Loucy (cell line): ENCODE measurements at regions not wholly inside any gene's neighbourhood (a gene's known extent, or its start where the extent isn't known, plus 50 kb on each side); places are given as distances from the start of the nearest gene placed in this dataset.

Experiments used
- H2AFZ ChIP-seq: fragments of 200-600 bp; sonication (generic); 2 replicates; pipeline ENCODE4 v1.6.0; 2016; ENCODE audit warnings: antibody characterized with exemption, mild to moderate bottlenecking, low read length, moderate library complexity
- H3F3A ChIP-seq: fragments of 200-600 bp; 2 replicates; pipeline ENCODE4 v1.6.0; 2016; ENCODE audit warnings: antibody characterized with exemption, low read depth, mild to moderate bottlenecking
- H3K27me3 ChIP-seq: fragments of 200-600 bp; sonication (generic); 2 replicates; pipeline ENCODE4 v1.6.1; 2014; ENCODE audit warnings: low read length, mild to moderate bottlenecking; ENCODE audit not compliant: insufficient read depth, poor library complexity, severe bottlenecking
- H3K36me3 ChIP-seq: fragments of 200-600 bp; sonication (generic); 2 replicates; pipeline ENCODE4 v1.6.1; 2016; ENCODE audit warnings: low read length; ENCODE audit not compliant: insufficient read depth
- H3K4me1 ChIP-seq: fragments of 200-600 bp; sonication (generic); 2 replicates; pipeline ENCODE4 v1.5.1; 2014; ENCODE audit warnings: low read length, mild to moderate bottlenecking; ENCODE audit not compliant: insufficient read depth, poor library complexity, severe bottlenecking
- H3K4me2 ChIP-seq: fragments of 200-600 bp; sonication (generic); 2 replicates; pipeline ENCODE4 v1.6.0; 2014; ENCODE audit warnings: antibody characterized with exemption, low read length, low read depth, mild to moderate bottlenecking; ENCODE audit not compliant: poor library complexity, severe bottlenecking
- H3K4me3 ChIP-seq: fragments of 200-600 bp; sonication (generic); 2 replicates; pipeline ENCODE4 v1.5.1; 2014; ENCODE audit warnings: low read length, mild to moderate bottlenecking, mixed read lengths; ENCODE audit not compliant: poor library complexity, severe bottlenecking
- H3K79me2 ChIP-seq: fragments of 200-600 bp; sonication (generic); 2 replicates; pipeline ENCODE4 v1.6.1; 2014; ENCODE audit warnings: low read length; ENCODE audit not compliant: insufficient read depth
- H3K9ac ChIP-seq: fragments of 200-600 bp; sonication (generic); 2 replicates; pipeline ENCODE4 v1.6.0; 2014; ENCODE audit warnings: mild to moderate bottlenecking, low read depth, low read length, moderate library complexity; ENCODE audit not compliant: poor library complexity, severe bottlenecking
- H3K9me2 ChIP-seq: fragments of 200-600 bp; sonication (generic); replicated peaks from 2 replicates; pipeline ENCODE4 v1.6.1; 2016; ENCODE audit warnings: low read depth, low read length, mixed read lengths
- H3K9me3 ChIP-seq: fragments of 200-600 bp; sonication (generic); 2 replicates; pipeline ENCODE4 v1.6.1; 2014; ENCODE audit warnings: mild to moderate bottlenecking, antibody characterized with exemption, low read length, low read depth; ENCODE audit not compliant: insufficient read depth
- H4K20me1 ChIP-seq: fragments of 200-600 bp; sonication (generic); 2 replicates; pipeline ENCODE4 v1.6.0; 2014; ENCODE audit warnings: antibody characterized with exemption, low read length, mild to moderate bottlenecking; ENCODE audit not compliant: insufficient read depth, poor library complexity, severe bottlenecking
- EZH2phosphoT487 ChIP-seq: fragments of 200-600 bp; IDR thresholded peaks from 2 replicates; pipeline ENCODE4 v1.6.1; 2018; ENCODE audit warnings: antibody characterized with exemption, mild to moderate bottlenecking, moderate library complexity, borderline replicate concordance
- TF ChIP-seq, protein P1 (sequence below): fragments of 200-600 bp; sonication (generic); conservative IDR thresholded peaks from 2 replicates; pipeline ENCODE4 v1.5.1; 2014; ENCODE audit warnings: mild to moderate bottlenecking, antibody characterized with exemption, low read length

DNA sequence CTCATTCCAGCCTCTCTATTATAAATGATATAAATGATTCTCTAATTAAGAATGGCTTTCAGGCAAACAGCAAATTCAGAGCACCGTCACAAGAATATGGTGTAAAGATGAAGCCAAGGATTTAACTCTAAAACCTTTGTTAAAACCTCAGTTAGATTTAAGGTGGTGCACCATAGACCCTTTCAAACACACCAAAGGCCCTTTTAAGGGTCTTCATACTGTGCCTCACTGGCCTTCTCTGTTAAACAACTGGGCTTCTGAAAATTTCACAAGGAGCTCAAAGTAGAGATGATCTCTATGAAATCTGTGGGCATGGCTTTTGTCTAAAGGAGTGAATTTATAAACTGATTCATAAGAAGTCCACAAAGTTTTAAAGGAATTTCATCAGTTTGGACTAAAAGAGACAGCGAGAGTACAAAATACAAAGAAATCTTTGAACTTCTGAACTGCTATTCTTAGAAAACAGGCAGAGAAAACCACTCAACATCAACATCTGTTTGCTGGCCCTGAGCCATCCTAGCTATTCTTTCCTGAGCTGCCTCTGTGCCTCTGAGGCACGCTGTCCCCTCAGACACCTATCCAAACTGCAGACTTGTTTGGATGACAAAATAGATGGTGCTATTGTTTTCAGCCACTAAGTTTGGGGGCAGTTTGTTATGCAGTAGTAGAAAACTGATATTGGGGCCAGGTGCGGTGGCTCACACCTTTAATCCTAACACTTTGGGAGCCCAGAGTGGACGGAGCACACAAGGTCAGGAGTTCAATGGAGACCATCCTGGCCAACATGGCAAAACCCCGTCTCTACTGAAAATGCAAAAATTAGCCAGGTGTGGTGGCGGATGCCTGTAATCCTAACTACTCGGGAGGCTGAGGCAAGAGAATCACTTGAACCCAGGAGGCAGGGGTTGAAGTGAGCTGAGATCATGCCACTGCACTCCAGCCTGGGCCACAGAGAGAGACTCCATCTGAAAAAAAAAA, 72.9 kb upstream of the MYCN start:
- no peaks in the 10 kb centered on the region for H3K9me3 ChIP-seq
- no peaks in the 10 kb centered on the region for H3K79me2 ChIP-seq
- H3K9ac ChIP-seq: no peak overlapping the region
- H3K4me3 ChIP-seq: no peak overlapping the region
- no peaks in the 10 kb centered on the region for H3K9me2 ChIP-seq
- H4K20me1 ChIP-seq: no peaks in the 10 kb centered on the region
- TF ChIP-seq, protein P1, sequence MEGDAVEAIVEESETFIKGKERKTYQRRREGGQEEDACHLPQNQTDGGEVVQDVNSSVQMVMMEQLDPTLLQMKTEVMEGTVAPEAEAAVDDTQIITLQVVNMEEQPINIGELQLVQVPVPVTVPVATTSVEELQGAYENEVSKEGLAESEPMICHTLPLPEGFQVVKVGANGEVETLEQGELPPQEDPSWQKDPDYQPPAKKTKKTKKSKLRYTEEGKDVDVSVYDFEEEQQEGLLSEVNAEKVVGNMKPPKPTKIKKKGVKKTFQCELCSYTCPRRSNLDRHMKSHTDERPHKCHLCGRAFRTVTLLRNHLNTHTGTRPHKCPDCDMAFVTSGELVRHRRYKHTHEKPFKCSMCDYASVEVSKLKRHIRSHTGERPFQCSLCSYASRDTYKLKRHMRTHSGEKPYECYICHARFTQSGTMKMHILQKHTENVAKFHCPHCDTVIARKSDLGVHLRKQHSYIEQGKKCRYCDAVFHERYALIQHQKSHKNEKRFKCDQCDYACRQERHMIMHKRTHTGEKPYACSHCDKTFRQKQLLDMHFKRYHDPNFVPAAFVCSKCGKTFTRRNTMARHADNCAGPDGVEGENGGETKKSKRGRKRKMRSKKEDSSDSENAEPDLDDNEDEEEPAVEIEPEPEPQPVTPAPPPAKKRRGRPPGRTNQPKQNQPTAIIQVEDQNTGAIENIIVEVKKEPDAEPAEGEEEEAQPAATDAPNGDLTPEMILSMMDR: no peak
- no peak for TF ChIP-seq EZH2phosphoT487
- no peaks in the 10 kb centered on the region for H3K27me3 ChIP-seq
- no peaks in the 10 kb centered on the region for H3F3A ChIP-seq
- H3K36me3 ChIP-seq: no peaks in the 10 kb centered on the region
- no peak overlapping the region for H3K4me2 ChIP-seq
- no peaks in the 10 kb centered on the region for H3K4me1 ChIP-seq
- no peak overlapping the region for H2AFZ ChIP-seq

DNA sequence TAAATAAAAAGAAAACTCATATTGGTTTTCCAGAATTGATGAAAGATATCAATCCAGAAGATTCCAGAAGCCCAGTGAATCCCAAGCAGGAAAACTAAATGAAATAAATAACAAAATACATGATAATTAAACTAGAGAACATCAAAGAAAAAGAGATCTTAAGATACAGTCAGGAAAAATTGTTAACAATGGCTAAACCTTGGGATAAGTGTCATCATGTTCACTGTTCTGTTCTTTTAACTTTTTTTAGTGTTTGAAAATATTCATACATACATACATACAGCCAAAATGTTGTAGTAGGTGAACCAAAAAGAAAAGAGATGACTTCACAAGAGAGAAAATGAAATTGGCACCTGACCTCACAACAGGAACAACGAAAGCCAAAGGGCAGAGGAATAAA, 72.2 kb upstream of the MYCN start:
- H3K79me2 ChIP-seq: no peaks in the 10 kb centered on the region
- TF ChIP-seq, protein P1: no peak
- TF ChIP-seq EZH2phosphoT487: no peak
- no peaks in the 10 kb centered on the region for H3K9me2 ChIP-seq
- H3K27me3 ChIP-seq: no peaks in the 10 kb centered on the region
- no peak overlapping the region for H3K9ac ChIP-seq
- no peak overlapping the region for H3K4me3 ChIP-seq
- no peaks in the 10 kb centered on the region for H3K9me3 ChIP-seq
- no peak overlapping the region for H2AFZ ChIP-seq
- no peak overlapping the region for H3K4me2 ChIP-seq
- no peaks in the 10 kb centered on the region for H4K20me1 ChIP-seq
- H3K36me3 ChIP-seq: no peaks in the 10 kb centered on the region
- H3K4me1 ChIP-seq: no peaks in the 10 kb centered on the region
- H3F3A ChIP-seq: no peaks in the 10 kb centered on the region

DNA sequence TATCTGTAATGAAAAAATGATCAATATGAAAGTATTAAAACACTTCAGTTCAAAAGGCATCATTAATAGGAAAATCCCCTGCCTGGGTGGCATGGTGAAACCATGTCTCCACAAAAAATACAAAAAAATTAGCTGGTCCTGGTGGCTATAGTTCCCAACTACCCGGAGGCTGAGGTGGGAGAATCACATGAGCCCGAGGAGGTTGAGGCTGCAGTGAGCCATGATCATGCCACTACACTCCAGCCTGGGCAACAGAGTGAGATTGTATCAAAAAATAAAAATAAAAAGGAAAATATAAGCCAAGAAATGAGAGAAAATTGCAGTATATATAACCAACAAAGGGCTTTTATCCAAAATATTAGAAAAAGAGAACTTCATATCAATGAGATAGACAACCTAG, 71.6 kb upstream of the MYCN start:
- H3K79me2 ChIP-seq: no peaks in the 10 kb centered on the region
- no peaks in the 10 kb centered on the region for H3K27me3 ChIP-seq
- H3K4me1 ChIP-seq: no peaks in the 10 kb centered on the region
- no peak overlapping the region for H2AFZ ChIP-seq
- no peaks in the 10 kb centered on the region for H3K9me2 ChIP-seq
- no peaks in the 10 kb centered on the region for H3K36me3 ChIP-seq
- H3F3A ChIP-seq: no peaks in the 10 kb centered on the region
- H3K9me3 ChIP-seq: no peaks in the 10 kb centered on the region
- no peak overlapping the region for H3K4me3 ChIP-seq
- no peak for TF ChIP-seq EZH2phosphoT487
- TF ChIP-seq, protein P1: no peak
- no peaks in the 10 kb centered on the region for H4K20me1 ChIP-seq
- H3K4me2 ChIP-seq: no peak overlapping the region
- no peak overlapping the region for H3K9ac ChIP-seq
